ENCODE measurements at regions not wholly inside any gene's neighbourhood (a gene's known extent, or its start where the extent isn't known, plus 50 kb on each side); places are given as distances from the start of the nearest gene placed in this dataset.

- no peak for TF ChIP-seq CTCF (conservative IDR thresholded peaks at IDR 0.05)
- peaks cover 7% of the 10 kb centered on the region for H3K4me1 Mint-ChIP-seq
- DNase-seq: no peak
Measured at GRCh38 chr4:115944146-115944905, 830.9 kb upstream of the NDST4 start.

GRCh38 chr4:115938764-115939443 is 825.5 kb upstream of the NDST4 start:
- WGBS, 2 experiments (ENCODE audit: insufficient coverage in 1 of 2, insufficient read length in 1 of 2): 63% methylated on average over 4 of the region's 4 CpGs; no CpG with 5 or more reads in 1 of the 2 experiments
- Mint-ChIP-seq H3K36me3 (ENCODE audit: low read depth) (peaks cover 3% of the 10 kb centered on the region), H3K27ac (no peak overlapping the region), H3K4me1 (peaks cover 1% of the 10 kb centered on the region), H3K9me3 (peaks cover 5% of the 10 kb centered on the region), H3K4me3 (no peak overlapping the region), H3K27me3 (ENCODE audit: insufficient read depth) (no peaks in the 10 kb centered on the region)
- H3K9ac ChIP-seq (ENCODE audit: extremely low read depth, low read length, poor library complexity, severe bottlenecking): no peak overlapping the region
- H3K4me1 ChIP-seq (ENCODE audit: control insufficient read depth, insufficient read depth, low read length): no peaks in the 10 kb centered on the region
- no peak overlapping the region for H3K4me3 ChIP-seq (ENCODE audit: low read length)
- peaks cover 9% of the 10 kb centered on the region for H3K9me3 ChIP-seq (ENCODE audit: control insufficient read depth, low read length)
- no peak for DNase-seq
- H3K36me3 ChIP-seq (ENCODE audit: control insufficient read depth, insufficient read depth, low read length): no peaks in the 10 kb centered on the region
- H3K27ac ChIP-seq (ENCODE audit: low read depth, low read length): no peak overlapping the region
- TF ChIP-seq CTCF (conservative IDR thresholded peaks at IDR 0.05): no peak
- H3K27me3 ChIP-seq (ENCODE audit: control insufficient read depth, insufficient read depth, low read length, poor library complexity, severe bottlenecking): no peaks in the 10 kb centered on the region

More at GRCh38 chr4:115944146-115944905, 830.9 kb upstream of the NDST4 start:
- Histone ChIP-seq H3K9me3 (ENCODE audit: control insufficient read depth, low read length) (peaks cover 15% of the 10 kb centered on the region), H3K4me3 (ENCODE audit: low read length) (no peak overlapping the region), H3K4me1 (ENCODE audit: control insufficient read depth, insufficient read depth, low read length) (no peaks in the 10 kb centered on the region), H3K27ac (ENCODE audit: low read depth, low read length) (no peak overlapping the region), H3K9ac (ENCODE audit: extremely low read depth, low read length, poor library complexity, severe bottlenecking) (no peak overlapping the region), H3K36me3 (ENCODE audit: control insufficient read depth, insufficient read depth, low read length) (no peaks in the 10 kb centered on the region), H3K27me3 (ENCODE audit: control insufficient read depth, insufficient read depth, low read length, poor library complexity, severe bottlenecking) (no peaks in the 10 kb centered on the region)
- WGBS, 2 experiments (ENCODE audit: insufficient coverage in 1 of 2, insufficient read length in 1 of 2): 73 to 85% methylated on average over 3 to 5 of the region's 5 CpGs
- Mint-ChIP-seq H3K27ac (no peak overlapping the region), H3K9me3 (peaks cover 18% of the 10 kb centered on the region), H3K27me3 (ENCODE audit: insufficient read depth) (no peaks in the 10 kb centered on the region), H3K36me3 (ENCODE audit: low read depth) (peaks cover 8% of the 10 kb centered on the region), H3K4me3 (no peak overlapping the region)

- DNase-seq: no peak
- H3K9ac ChIP-seq (ENCODE audit: extremely low read depth, low read length, poor library complexity, severe bottlenecking): no peak overlapping the region
- no peaks in the 10 kb centered on the region for H3K4me1 ChIP-seq (ENCODE audit: control insufficient read depth, insufficient read depth, low read length)
- H3K36me3 ChIP-seq (ENCODE audit: control insufficient read depth, insufficient read depth, low read length): no peaks in the 10 kb centered on the region
- no peaks in the 10 kb centered on the region for H3K9me3 ChIP-seq (ENCODE audit: control insufficient read depth, low read length)
- H3K27me3 ChIP-seq (ENCODE audit: control insufficient read depth, insufficient read depth, low read length, poor library complexity, severe bottlenecking): no peaks in the 10 kb centered on the region
- no peak for TF ChIP-seq CTCF (conservative IDR thresholded peaks at IDR 0.05)
- Mint-ChIP-seq H3K9me3 (no peaks in the 10 kb centered on the region), H3K27ac (no peak overlapping the region), H3K36me3 (ENCODE audit: low read depth) (no peaks in the 10 kb centered on the region), H3K27me3 (ENCODE audit: insufficient read depth) (no peaks in the 10 kb centered on the region), H3K4me3 (no peak overlapping the region), H3K4me1 (no peaks in the 10 kb centered on the region)
- no CpG with 5 or more reads among the region's 1 CpG for WGBS, 2 experiments (ENCODE audit: insufficient coverage in 1 of 2, insufficient read length in 1 of 2)
- no peak overlapping the region for H3K27ac ChIP-seq (ENCODE audit: low read depth, low read length)
- H3K4me3 ChIP-seq (ENCODE audit: low read length): no peak overlapping the region
Measured at GRCh38 chr4:115929373-115929772, 816.0 kb upstream of the NDST4 start.

Measured in endodermal cell (in vitro differentiated cells).